ENCODE measurements at regions not wholly inside any gene's neighbourhood (a gene's known extent, or its start where the extent isn't known, plus 50 kb on each side); places are given as distances from the start of the nearest gene placed in this dataset.

DNA sequence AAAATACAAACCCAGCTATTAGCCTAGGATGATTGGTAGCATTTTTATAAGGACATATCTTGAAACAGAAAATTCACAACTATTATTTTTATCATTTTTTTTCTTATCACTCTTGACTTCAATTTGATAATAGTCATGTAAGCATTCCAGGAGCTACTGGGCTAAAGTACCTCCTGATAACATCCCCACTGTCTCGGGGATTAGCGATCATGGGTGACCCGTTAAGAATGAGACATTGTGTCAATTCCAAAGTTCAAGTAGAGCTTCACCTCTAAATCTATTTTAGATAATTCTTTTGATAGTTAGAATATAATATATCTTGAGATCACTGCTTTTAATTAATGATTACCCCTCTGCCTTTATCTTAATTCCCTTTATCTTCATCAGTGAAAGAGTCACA lies 1204.5 kb upstream of the CHAC2 start:
- TF ChIP-seq, protein P1, sequence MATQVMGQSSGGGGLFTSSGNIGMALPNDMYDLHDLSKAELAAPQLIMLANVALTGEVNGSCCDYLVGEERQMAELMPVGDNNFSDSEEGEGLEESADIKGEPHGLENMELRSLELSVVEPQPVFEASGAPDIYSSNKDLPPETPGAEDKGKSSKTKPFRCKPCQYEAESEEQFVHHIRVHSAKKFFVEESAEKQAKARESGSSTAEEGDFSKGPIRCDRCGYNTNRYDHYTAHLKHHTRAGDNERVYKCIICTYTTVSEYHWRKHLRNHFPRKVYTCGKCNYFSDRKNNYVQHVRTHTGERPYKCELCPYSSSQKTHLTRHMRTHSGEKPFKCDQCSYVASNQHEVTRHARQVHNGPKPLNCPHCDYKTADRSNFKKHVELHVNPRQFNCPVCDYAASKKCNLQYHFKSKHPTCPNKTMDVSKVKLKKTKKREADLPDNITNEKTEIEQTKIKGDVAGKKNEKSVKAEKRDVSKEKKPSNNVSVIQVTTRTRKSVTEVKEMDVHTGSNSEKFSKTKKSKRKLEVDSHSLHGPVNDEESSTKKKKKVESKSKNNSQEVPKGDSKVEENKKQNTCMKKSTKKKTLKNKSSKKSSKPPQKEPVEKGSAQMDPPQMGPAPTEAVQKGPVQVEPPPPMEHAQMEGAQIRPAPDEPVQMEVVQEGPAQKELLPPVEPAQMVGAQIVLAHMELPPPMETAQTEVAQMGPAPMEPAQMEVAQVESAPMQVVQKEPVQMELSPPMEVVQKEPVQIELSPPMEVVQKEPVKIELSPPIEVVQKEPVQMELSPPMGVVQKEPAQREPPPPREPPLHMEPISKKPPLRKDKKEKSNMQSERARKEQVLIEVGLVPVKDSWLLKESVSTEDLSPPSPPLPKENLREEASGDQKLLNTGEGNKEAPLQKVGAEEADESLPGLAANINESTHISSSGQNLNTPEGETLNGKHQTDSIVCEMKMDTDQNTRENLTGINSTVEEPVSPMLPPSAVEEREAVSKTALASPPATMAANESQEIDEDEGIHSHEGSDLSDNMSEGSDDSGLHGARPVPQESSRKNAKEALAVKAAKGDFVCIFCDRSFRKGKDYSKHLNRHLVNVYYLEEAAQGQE (IDR thresholded peaks at IDR 0.05; ENCODE audit: insufficient read depth in 1 of 2, low read depth in 2 of 2, low read length in 2 of 2) = no peak
- no peak for TF ChIP-seq POLR2AphosphoS5 (IDR thresholded peaks at IDR 0.05; ENCODE audit: low read depth, low read length)
- no peak for TF ChIP-seq FOXP2 (optimal IDR thresholded peaks at IDR 0.05; ENCODE audit: borderline replicate concordance, extremely low read depth, extremely low read length, insufficient read depth)
- TF ChIP-seq TAF1 (IDR thresholded peaks at IDR 0.05; ENCODE audit: borderline replicate concordance, insufficient read depth, low read length) = no peak
- no peak for TF ChIP-seq SIN3A (IDR thresholded peaks at IDR 0.05; ENCODE audit: borderline replicate concordance, insufficient read depth, low read length)

DNA sequence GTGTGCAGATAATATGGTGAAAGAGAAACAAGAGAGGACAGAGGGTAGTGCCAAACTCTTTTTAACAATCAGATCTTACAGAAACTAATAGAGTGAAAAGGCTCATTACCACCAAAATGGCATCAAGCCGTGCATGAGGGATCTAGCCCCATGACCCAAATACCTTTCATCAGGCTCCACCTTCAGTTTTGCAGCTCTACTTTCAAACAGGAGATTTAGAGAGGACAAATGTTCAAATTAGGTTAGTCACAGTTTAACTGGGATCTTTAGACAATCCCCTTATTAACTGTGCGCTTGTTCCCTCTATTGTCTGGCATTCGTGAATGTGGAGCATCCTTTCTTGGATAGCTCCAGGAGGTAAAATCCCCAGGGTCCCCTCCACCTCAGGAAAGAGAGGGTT lies 1209.3 kb upstream of the CHAC2 start:
- TF ChIP-seq FOXP2 (optimal IDR thresholded peaks at IDR 0.05; ENCODE audit: borderline replicate concordance, extremely low read depth, extremely low read length, insufficient read depth) (no peak), TAF1 (IDR thresholded peaks at IDR 0.05; ENCODE audit: borderline replicate concordance, insufficient read depth, low read length) (no peak), SIN3A (IDR thresholded peaks at IDR 0.05; ENCODE audit: borderline replicate concordance, insufficient read depth, low read length) (no peak), POLR2AphosphoS5 (IDR thresholded peaks at IDR 0.05; ENCODE audit: low read depth, low read length) (no peak)
- TF ChIP-seq, protein P1 (IDR thresholded peaks at IDR 0.05; ENCODE audit: insufficient read depth in 1 of 2, low read depth in 2 of 2, low read length in 2 of 2) = no peak

DNA sequence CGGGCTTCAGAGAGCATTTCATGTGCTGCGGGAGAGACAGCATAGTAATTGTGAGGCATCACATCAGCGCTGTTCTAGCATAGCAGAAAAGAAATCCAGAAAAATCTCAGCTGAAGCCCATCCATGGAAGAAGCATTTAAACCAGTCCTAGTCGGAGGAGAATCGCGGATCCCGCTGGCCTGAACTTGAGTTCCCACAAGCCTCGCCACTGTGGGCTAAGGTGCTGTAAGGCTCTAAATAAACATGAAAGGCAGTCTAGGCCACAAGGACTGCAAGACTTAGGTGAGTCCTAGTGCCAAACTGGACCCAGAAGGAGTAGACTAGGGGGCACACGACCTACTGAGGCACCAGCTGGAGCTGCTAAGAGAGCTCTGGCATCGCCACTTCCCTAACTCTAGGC lies 1225.3 kb upstream of the CHAC2 start:
- no peak for TF ChIP-seq TAF1 (IDR thresholded peaks at IDR 0.05; ENCODE audit: borderline replicate concordance, insufficient read depth, low read length)
- no peak for TF ChIP-seq POLR2AphosphoS5 (IDR thresholded peaks at IDR 0.05; ENCODE audit: low read depth, low read length)
- TF ChIP-seq FOXP2 (optimal IDR thresholded peaks at IDR 0.05; ENCODE audit: borderline replicate concordance, extremely low read depth, extremely low read length, insufficient read depth) = no peak
- TF ChIP-seq, protein P1 (IDR thresholded peaks at IDR 0.05; ENCODE audit: insufficient read depth in 1 of 2, low read depth in 2 of 2, low read length in 2 of 2) = no peak
- TF ChIP-seq SIN3A (IDR thresholded peaks at IDR 0.05; ENCODE audit: borderline replicate concordance, insufficient read depth, low read length) = no peak

DNA sequence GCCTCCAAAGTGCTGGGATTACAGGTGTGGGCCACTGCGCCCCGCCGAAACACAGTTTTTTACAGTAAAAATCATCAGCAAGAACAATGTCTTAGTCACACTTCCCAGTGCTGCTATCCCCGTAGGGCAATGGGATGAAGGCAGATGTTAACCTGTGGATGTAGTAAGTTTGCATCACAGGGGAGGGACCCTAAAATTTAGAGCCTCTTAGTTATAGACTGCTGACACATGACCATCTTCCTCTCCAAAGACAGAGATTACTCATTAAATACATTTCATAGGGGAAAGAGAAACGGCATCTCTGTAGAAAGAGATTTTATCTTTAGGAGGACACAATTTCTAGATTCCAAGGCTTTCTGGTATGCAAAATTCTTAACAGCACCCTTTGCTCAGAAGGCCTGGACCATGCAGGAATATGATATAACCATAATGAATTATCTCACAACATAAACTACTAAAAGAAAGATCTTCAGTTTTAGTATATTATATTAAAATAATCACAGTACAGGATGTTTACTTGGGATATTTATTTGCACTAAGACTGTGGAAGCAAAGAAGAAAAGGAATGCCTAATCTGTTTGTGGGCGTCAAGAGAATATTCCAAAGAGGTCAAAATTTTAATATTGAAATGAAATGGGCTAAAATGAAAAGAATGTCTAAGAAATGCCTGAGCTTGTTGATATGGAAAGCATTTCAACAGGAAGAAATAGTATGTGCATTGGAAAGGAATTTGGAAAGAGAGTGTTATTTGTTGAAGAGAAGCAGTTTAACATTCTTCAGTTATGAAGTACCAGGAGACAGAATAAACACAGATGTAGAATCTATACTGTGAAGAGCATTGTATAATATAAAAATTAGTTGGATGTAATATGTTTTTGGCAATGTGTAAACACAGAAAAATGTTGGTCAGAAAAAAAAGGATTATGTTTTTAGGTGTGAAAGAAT lies 1228.3 kb upstream of the CHAC2 start:
- TF ChIP-seq FOXP2 (optimal IDR thresholded peaks at IDR 0.05; ENCODE audit: borderline replicate concordance, extremely low read depth, extremely low read length, insufficient read depth) (no peak), POLR2AphosphoS5 (IDR thresholded peaks at IDR 0.05; ENCODE audit: low read depth, low read length) (no peak), SIN3A (IDR thresholded peaks at IDR 0.05; ENCODE audit: borderline replicate concordance, insufficient read depth, low read length) (no peak)
- TF ChIP-seq, protein P1 (IDR thresholded peaks at IDR 0.05; ENCODE audit: insufficient read depth in 1 of 2, low read depth in 2 of 2, low read length in 2 of 2) = no peak

All from PFSK-1 (cell line).